ENCODE measurements at regions not wholly inside any gene's neighbourhood (a gene's known extent, or its start where the extent isn't known, plus 50 kb on each side); places are given as distances from the start of the nearest gene placed in this dataset.

DNA sequence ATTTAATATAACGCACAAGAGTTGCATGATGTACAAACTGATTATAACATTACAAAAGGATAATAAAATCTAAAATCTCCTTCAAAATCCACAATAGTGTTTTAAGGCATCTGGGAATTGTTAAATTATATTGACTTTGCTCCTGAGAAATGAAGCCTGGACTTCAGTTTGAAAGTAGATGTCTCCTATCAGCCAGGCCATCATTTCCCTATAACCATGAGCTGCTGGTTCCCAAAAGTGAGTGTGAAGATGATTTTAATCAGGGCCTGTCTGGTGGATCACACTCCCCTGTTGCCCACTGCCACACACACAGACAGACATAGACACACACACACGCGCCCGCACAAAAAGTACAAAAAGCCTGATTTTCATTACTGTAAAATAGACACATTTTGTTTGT is 480.7 kb downstream of the RPS29 start:
- TF ChIP-seq LEF1 (IDR thresholded peaks at IDR 0.05; ENCODE audit: borderline replicate concordance) (no peak), FOXM1 (IDR thresholded peaks at IDR 0.05; ENCODE audit: borderline replicate concordance) (no peak), BHLHE40 (IDR thresholded peaks at IDR 0.05; ENCODE audit: borderline replicate concordance) (no peak), SP1 (IDR thresholded peaks at IDR 0.05) (no peak), ELF4 (IDR thresholded peaks at IDR 0.05) (no peak), CTBP1 (IDR thresholded peaks at IDR 0.05; ENCODE audit: borderline replicate concordance) (no peak), FOXK2 (IDR thresholded peaks at IDR 0.05) (no peak), NFRKB (IDR thresholded peaks at IDR 0.05) (no peak), ARNT (IDR thresholded peaks at IDR 0.05) (no peak), L3MBTL2 (conservative IDR thresholded peaks at IDR 0.05) (no peak), TARDBP (IDR thresholded peaks at IDR 0.05) (no peak), FOXA1 (IDR thresholded peaks at IDR 0.05) (no peak), ZNF384 (IDR thresholded peaks at IDR 0.05) (no peak)
- TF ChIP-seq, protein P1, sequence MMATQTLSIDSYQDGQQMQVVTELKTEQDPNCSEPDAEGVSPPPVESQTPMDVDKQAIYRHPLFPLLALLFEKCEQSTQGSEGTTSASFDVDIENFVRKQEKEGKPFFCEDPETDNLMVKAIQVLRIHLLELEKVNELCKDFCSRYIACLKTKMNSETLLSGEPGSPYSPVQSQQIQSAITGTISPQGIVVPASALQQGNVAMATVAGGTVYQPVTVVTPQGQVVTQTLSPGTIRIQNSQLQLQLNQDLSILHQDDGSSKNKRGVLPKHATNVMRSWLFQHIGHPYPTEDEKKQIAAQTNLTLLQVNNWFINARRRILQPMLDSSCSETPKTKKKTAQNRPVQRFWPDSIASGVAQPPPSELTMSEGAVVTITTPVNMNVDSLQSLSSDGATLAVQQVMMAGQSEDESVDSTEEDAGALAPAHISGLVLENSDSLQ (IDR thresholded peaks at IDR 0.05), result no peak

Data from HEK293T (cell line).